ENCODE measurements at regions not wholly inside any gene's neighbourhood (a gene's known extent, or its start where the extent isn't known, plus 50 kb on each side); places are given as distances from the start of the nearest gene placed in this dataset.

- TF ChIP-seq CTCF (IDR thresholded peaks at IDR 0.05), result no peak
- DNase-seq (ENCODE audit: low spot score) (no peak), ATAC-seq (ENCODE audit: low FRiP score) (no peak)
Observed at GRCh38 chr9:118418887-118419565, 714.8 kb downstream of the TLR4 start.

GRCh38 chr9:118419676-118420075 is 715.5 kb downstream of the TLR4 start:
- DNase-seq (ENCODE audit: low spot score) (no peak), ATAC-seq (ENCODE audit: low FRiP score) (no peak)
- TF ChIP-seq CTCF (IDR thresholded peaks at IDR 0.05), result no peak

GRCh38 chr9:118422508-118422907 is 718.3 kb downstream of the TLR4 start:
- no peak for TF ChIP-seq CTCF (IDR thresholded peaks at IDR 0.05)
- DNase-seq (ENCODE audit: low spot score) (no peak), ATAC-seq (ENCODE audit: low FRiP score) (no peak)

- no peak for TF ChIP-seq CTCF (IDR thresholded peaks at IDR 0.05)
- ATAC-seq (ENCODE audit: low FRiP score) (no peak), DNase-seq (ENCODE audit: low spot score) (no peak)
Observed at GRCh38 chr9:118423021-118423420, 718.8 kb downstream of the TLR4 start.

- no peak for ATAC-seq (ENCODE audit: low FRiP score)
Observed at GRCh38 chr9:118423721-118424120, 719.5 kb downstream of the TLR4 start.

GRCh38 chr9:118426772-118427171 is 722.6 kb downstream of the TLR4 start:
- DNase-seq (ENCODE audit: low spot score) (no peak), ATAC-seq (ENCODE audit: low FRiP score) (no peak)
- TF ChIP-seq CTCF (IDR thresholded peaks at IDR 0.05), result no peak

More at GRCh38 chr9:118423721-118424120, 719.5 kb downstream of the TLR4 start:
- no peak for DNase-seq (ENCODE audit: low spot score)
- TF ChIP-seq CTCF (IDR thresholded peaks at IDR 0.05), result no peak

- TF ChIP-seq CTCF (IDR thresholded peaks at IDR 0.05), result no peak
- DNase-seq (ENCODE audit: low spot score) (no peak), ATAC-seq (ENCODE audit: low FRiP score) (no peak)
Observed at GRCh38 chr9:118438810-118439209, 734.6 kb downstream of the TLR4 start.

Data from omental fat pad (tissue), 3 donors.